Ishikawa (cell line): ENCODE measurements at regions not wholly inside any gene's neighbourhood (a gene's known extent, or its start where the extent isn't known, plus 50 kb on each side); places are given as distances from the start of the nearest gene placed in this dataset.

ENCODE experiments used
- CEBPB ChIP-seq: IDR thresholded peaks from 2 replicates; pipeline ENCODE4 v1.6.1; 2012
- CREB1 ChIP-seq: IDR thresholded peaks from 2 replicates; pipeline ENCODE4 v1.6.1; 2012; ENCODE audit warnings: low read depth
- EGR1 ChIP-seq: IDR thresholded peaks from 2 replicates; pipeline ENCODE4 v1.6.1; 2012
- EP300 ChIP-seq: IDR thresholded peaks from 2 replicates; pipeline ENCODE4 v1.6.1; 2012; ENCODE audit warnings: borderline replicate concordance
- FOXM1 ChIP-seq: IDR thresholded peaks from 2 replicates; pipeline ENCODE4 v1.6.1; 2012; ENCODE audit warnings: low read depth, borderline replicate concordance
- NFIC ChIP-seq: IDR thresholded peaks from 2 replicates; pipeline ENCODE4 v1.6.1; 2012
- RAD21 ChIP-seq: IDR thresholded peaks from 2 replicates; pipeline ENCODE4 v1.6.1; 2012; ENCODE audit warnings: low read depth
- TAF1 ChIP-seq: IDR thresholded peaks from 2 replicates; pipeline ENCODE4 v1.6.1; 2012; ENCODE audit warnings: low read depth, mild to moderate bottlenecking
- TCF12 ChIP-seq: IDR thresholded peaks from 2 replicates; pipeline ENCODE4 v1.6.1; 2012; ENCODE audit warnings: low read depth
- TEAD4 ChIP-seq: IDR thresholded peaks from 2 replicates; pipeline ENCODE4 v1.6.1; 2012
- YY1 ChIP-seq: IDR thresholded peaks from 2 replicates; pipeline ENCODE4 v1.6.1; 2012; ENCODE audit warnings: low read depth
- ZBTB7A ChIP-seq: IDR thresholded peaks from 2 replicates; pipeline ENCODE4 v1.6.1; 2012; ENCODE audit warnings: low read depth
- TF ChIP-seq, protein P1 (sequence below): IDR thresholded peaks from 2 replicates; pipeline ENCODE4 v1.6.1; 2012
- TF ChIP-seq, protein P2 (sequence below): IDR thresholded peaks from 2 replicates; pipeline ENCODE4 v1.6.1; 2012
- TF ChIP-seq, protein P3 (sequence below): IDR thresholded peaks from 2 replicates; pipeline ENCODE4 v1.6.1; 2012; ENCODE audit warnings: low read depth, mild to moderate bottlenecking

DNA sequence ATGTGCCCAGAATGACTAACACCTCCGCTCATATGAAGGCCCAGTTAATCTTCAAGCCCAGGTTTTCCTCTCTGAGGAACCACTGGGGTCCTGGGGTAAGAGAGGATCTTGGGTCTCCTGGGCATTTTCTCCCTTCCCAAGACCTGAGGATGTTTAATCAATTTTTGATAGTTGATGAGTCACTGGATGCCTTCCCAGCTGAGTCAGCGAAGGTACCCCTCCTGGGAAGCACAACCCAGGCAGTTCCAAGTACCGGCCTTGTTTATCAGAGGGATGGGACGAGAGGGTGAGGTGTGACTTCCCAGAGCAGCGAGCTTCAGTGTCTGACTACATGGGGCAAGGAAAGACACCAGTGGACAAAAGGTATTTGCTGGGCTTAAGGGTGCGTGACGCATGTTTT lies 119.6 kb upstream of the IL12B start:
- TF ChIP-seq CEBPB (no peak), NFIC (no peak), TAF1 (no peak), CREB1 (no peak), FOXM1 (no peak), EGR1 (no peak)
- TF ChIP-seq, protein P1, sequence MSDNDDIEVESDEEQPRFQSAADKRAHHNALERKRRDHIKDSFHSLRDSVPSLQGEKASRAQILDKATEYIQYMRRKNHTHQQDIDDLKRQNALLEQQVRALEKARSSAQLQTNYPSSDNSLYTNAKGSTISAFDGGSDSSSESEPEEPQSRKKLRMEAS = no peak

DNA sequence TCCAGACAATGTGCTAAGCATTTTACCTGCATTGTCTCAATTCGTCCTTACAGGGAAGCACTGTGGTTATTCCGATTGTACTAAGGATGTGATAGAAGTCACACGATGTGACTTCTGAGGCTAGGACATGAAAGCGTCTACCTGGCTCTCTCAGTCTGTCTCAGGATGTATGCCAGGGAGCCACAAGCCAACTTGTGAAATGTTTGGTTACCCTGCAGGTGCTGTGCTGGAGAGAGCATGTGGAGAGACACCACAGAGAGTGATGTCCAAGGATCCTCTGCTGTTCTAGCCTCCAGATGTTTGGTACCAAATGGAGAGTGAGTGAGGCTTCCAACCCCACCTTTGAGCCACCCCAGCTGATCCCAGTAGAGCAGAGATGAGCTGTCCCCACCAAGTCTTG lies 120.1 kb upstream of the IL12B start:
- TF ChIP-seq YY1 (no peak), TEAD4 (no peak), TAF1 (no peak), EGR1 (no peak), RAD21 (no peak), ZBTB7A (no peak), NFIC (no peak), EP300 (no peak)
- TF ChIP-seq, protein P2, sequence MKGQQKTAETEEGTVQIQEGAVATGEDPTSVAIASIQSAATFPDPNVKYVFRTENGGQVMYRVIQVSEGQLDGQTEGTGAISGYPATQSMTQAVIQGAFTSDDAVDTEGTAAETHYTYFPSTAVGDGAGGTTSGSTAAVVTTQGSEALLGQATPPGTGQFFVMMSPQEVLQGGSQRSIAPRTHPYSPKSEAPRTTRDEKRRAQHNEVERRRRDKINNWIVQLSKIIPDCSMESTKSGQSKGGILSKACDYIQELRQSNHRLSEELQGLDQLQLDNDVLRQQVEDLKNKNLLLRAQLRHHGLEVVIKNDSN = no peak

DNA sequence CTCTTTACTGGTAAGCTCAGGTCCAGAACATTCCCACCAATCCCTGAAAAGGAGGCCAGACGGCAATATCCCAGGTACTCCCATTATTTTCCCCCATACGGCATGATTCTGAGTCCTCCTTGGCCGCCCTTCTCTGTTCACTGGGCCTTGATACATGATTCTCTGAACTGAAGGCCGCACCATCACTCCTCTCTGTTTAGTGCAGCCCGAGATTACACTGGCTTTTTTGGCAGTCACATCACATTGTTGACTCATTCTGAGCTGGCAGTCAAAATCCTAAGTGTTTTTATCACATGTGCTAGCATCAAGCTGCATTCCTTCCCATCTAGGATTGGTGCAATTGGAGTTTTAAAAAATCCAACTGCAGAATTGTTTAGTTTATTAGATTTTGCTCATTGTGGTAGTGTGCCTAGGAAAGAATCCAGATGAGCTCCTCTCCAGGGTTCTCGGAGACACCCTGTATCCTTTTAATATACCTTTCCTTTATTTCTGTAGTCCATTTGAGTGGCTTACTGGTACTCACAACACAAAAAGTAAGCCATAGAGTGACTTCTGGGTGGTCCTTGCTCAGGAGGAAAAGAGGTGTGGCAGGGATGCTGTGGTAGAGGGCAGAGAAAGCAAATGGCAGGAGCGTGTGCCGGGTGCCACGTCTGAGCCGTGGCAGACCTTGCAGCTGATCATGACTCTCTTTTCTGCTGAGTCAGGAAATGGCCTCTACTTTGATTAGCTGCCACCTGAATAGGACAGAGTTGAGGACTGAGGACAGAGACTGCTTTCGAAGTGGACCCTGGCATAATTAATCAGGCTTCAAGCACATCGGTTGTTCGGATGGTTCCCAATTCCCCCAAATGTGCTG lies 121.1 kb upstream of the IL12B start:
- TF ChIP-seq, protein P3, sequence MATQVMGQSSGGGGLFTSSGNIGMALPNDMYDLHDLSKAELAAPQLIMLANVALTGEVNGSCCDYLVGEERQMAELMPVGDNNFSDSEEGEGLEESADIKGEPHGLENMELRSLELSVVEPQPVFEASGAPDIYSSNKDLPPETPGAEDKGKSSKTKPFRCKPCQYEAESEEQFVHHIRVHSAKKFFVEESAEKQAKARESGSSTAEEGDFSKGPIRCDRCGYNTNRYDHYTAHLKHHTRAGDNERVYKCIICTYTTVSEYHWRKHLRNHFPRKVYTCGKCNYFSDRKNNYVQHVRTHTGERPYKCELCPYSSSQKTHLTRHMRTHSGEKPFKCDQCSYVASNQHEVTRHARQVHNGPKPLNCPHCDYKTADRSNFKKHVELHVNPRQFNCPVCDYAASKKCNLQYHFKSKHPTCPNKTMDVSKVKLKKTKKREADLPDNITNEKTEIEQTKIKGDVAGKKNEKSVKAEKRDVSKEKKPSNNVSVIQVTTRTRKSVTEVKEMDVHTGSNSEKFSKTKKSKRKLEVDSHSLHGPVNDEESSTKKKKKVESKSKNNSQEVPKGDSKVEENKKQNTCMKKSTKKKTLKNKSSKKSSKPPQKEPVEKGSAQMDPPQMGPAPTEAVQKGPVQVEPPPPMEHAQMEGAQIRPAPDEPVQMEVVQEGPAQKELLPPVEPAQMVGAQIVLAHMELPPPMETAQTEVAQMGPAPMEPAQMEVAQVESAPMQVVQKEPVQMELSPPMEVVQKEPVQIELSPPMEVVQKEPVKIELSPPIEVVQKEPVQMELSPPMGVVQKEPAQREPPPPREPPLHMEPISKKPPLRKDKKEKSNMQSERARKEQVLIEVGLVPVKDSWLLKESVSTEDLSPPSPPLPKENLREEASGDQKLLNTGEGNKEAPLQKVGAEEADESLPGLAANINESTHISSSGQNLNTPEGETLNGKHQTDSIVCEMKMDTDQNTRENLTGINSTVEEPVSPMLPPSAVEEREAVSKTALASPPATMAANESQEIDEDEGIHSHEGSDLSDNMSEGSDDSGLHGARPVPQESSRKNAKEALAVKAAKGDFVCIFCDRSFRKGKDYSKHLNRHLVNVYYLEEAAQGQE = no peak
- TF ChIP-seq, protein P2 = no peak
- TF ChIP-seq YY1 = no peak
- no peak for TF ChIP-seq ZBTB7A
- TF ChIP-seq, protein P1 = no peak
- TF ChIP-seq TCF12 = no peak
- no peak for TF ChIP-seq TEAD4
- no peak for TF ChIP-seq CREB1
- no peak for TF ChIP-seq TAF1
- no peak for TF ChIP-seq EP300
- TF ChIP-seq NFIC = no peak
- no peak for TF ChIP-seq CEBPB
- TF ChIP-seq RAD21 = no peak
- no peak for TF ChIP-seq EGR1

DNA sequence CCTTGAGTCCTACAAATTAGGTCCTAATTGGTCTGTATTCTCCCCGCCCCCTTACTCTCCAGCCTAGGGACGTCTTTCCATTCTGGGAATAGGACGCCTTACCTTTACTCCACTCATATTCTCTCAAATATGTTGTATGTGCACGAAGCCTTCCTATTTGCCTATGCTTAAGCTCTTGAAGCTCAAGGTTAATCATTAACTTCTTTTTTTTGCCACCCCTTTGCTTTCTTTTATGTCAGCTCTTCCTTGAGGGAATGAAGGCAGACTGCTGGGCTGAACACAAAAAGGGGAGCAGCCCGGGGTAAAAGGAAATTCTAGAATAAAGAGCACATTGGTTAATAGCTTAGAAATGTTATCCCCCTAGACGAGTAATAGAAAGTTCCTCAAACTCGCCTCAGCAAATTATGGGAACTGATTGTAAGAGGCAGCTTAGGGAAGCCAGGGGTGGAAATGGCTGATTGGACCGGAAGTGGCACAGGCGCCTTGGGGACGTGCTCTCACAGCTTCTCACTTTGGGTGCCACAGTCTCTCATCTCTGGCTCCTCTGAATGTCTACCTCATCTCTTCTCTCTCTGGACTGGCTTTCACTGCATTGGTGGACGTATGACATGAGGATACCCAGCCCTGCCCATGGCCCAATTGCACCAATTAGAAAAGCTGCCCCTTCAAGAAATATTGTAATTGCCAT lies 122.3 kb upstream of the IL12B start:
- TF ChIP-seq TAF1 = no peak
- TF ChIP-seq, protein P2 = no peak

DNA sequence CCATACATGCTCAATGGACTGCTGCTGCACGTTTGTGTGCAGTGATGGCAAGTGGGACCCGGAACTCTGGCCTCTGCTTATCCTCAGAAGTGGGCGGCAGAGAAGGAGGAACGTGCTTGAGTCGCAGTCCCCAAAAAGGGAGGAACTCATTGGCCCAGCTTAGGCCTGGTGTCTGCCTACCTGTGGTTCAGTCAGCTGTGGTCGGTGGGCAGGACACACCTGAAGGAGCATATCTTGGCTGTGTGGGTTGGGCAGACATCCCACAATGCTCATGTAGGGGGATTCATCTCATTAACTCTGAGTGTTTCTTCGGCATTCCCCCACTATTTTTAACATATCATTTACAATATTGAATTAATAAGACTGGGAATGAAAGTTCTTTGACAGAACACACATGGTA lies 122.9 kb upstream of the IL12B start:
- TF ChIP-seq FOXM1 (no peak), ZBTB7A (no peak), YY1 (no peak)

DNA sequence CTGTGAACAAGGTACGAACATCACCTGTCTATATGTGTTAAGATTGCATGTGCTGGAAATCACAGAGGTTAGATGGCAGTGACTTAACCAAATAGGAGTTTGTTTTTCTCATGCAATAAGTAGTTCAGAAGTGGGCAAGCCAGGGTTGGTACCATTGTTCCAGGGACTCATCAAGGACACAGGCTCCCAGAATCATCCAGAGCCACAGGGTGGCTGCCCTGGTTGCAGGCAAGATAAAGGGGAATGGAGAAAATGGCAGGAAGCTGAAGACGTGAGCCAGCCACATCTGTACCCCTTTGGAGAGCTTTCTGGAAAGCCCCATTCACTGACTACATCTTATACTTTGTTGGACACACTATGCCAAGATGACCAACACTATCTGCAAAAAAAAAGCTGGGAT lies 126.0 kb upstream of the IL12B start:
- TF ChIP-seq, protein P1 = no peak
- TF ChIP-seq, protein P2 = no peak
- TF ChIP-seq YY1 = no peak
- no peak for TF ChIP-seq ZBTB7A
- no peak for TF ChIP-seq TAF1
- no peak for TF ChIP-seq FOXM1
- TF ChIP-seq CREB1 = no peak
- TF ChIP-seq TCF12 = no peak
- TF ChIP-seq RAD21 = no peak
